SH-SY5Y (cell line): ENCODE measurements at regions not wholly inside any gene's neighbourhood (a gene's known extent, or its start where the extent isn't known, plus 50 kb on each side); places are given as distances from the start of the nearest gene placed in this dataset.

Source experiments
- GATA2 ChIP-seq: IDR thresholded peaks from 2 replicates; pipeline ENCODE4 v1.6.1; 2011; ENCODE audit warnings: mild to moderate bottlenecking, low read depth, low read length
- GATA3 ChIP-seq: IDR thresholded peaks from 2 replicates; pipeline ENCODE4 v1.6.1; 2011; ENCODE audit warnings: low read depth, mild to moderate bottlenecking, low read length, moderate library complexity

- TF ChIP-seq GATA3 (no peak), GATA2 (no peak)
Measured at GRCh38 chr2:22829791-22830190, 555.2 kb upstream of the KLHL29 start.

- TF ChIP-seq GATA3: no peak
- no peak for TF ChIP-seq GATA2
Measured at GRCh38 chr2:22832196-22832595, 552.8 kb upstream of the KLHL29 start.

GRCh38 chr2:22838461-22838860 is 546.5 kb upstream of the KLHL29 start:
- TF ChIP-seq GATA2 (no peak), GATA3 (no peak)

- no peak for TF ChIP-seq GATA2
- no peak for TF ChIP-seq GATA3
Measured at GRCh38 chr2:22842205-22842869, 542.6 kb upstream of the KLHL29 start.

- TF ChIP-seq GATA3: no peak
- TF ChIP-seq GATA2: no peak
Measured at GRCh38 chr2:22843919-22844537, 541.0 kb upstream of the KLHL29 start.

GRCh38 chr2:22850310-22850709 is 534.7 kb upstream of the KLHL29 start:
- no peak for TF ChIP-seq GATA3

- TF ChIP-seq GATA3 (no peak), GATA2 (no peak)
Measured at GRCh38 chr2:22854588-22854987, 530.4 kb upstream of the KLHL29 start.

GRCh38 chr2:22855081-22855480 is 529.9 kb upstream of the KLHL29 start:
- TF ChIP-seq GATA3 (no peak), GATA2 (no peak)

GRCh38 chr2:22855761-22856184 is 529.2 kb upstream of the KLHL29 start:
- peak; percentile 43; the same call in 1 of the 2 replicates for TF ChIP-seq GATA3
- TF ChIP-seq GATA2: peak; percentile 66

- TF ChIP-seq GATA3: no peak
- no peak for TF ChIP-seq GATA2
Measured at GRCh38 chr2:22867973-22868372, 517.0 kb upstream of the KLHL29 start.

- no peak for TF ChIP-seq GATA2
Measured at GRCh38 chr2:22878121-22878520, 506.9 kb upstream of the KLHL29 start.

GRCh38 chr2:22879009-22879863 is 505.7 kb upstream of the KLHL29 start:
- TF ChIP-seq GATA3 (peak; percentile 99), GATA2 (peak; percentile 99)

GRCh38 chr2:22880161-22880560 is 504.8 kb upstream of the KLHL29 start:
- TF ChIP-seq GATA2 (no peak), GATA3 (no peak)

- no peak for TF ChIP-seq GATA2
Measured at GRCh38 chr2:22882011-22882410, 503.0 kb upstream of the KLHL29 start.

GRCh38 chr2:22882643-22883042 is 502.3 kb upstream of the KLHL29 start:
- TF ChIP-seq GATA2 (no peak), GATA3 (no peak)

GRCh38 chr2:22883054-22883453 is 501.9 kb upstream of the KLHL29 start:
- TF ChIP-seq GATA2 (no peak), GATA3 (no peak)
